IMR-90 (cell line): ENCODE measurements at regions not wholly inside any gene's neighbourhood (a gene's known extent, or its start where the extent isn't known, plus 50 kb on each side); places are given as distances from the start of the nearest gene placed in this dataset.

ENCODE experiments used
- ATAC-seq: fragments of 200-7000 bp; cut with Tn5 transposase; 2 replicates; pipeline ENCODE4 v1.9.1; 2020; ENCODE audit warnings: low read depth, mild to moderate bottlenecking, moderate library complexity
- BruUV-seq: library from RNA; stranded (reverse); fragments of 400-500 nt; replicated peaks from 2 replicates; lab custom pipeline; 2021; lab: Mats Ljungman, UMichigan
- CTCF ChIA-PET: fragments of 300-600 bp; formaldehyde crosslinking; extraction: SDS; loops from one replicate; lab custom pipeline; 2021; ENCODE audit warnings: antibody characterized with exemption; lab: Yijun Ruan, JAX
- POLR2A ChIA-PET: fragments of 300-600 bp; sonication (Branson Sonifier 250); formaldehyde crosslinking; loops from one replicate; lab custom pipeline; 2022; ENCODE audit warnings: antibody characterized with exemption; ENCODE audit not compliant: unreplicated experiment; lab: Charles Lee
- DNase-seq: peaks from one replicate; pipeline ENCODE4 v3.0.0; 2013
- H2AFZ ChIP-seq: replicated peaks from 2 replicates; pipeline ENCODE3; 2013; ENCODE audit warnings: low read length, mild to moderate bottlenecking; ENCODE audit not compliant: poor library complexity
- H2AK5ac ChIP-seq: 2 replicates; pipeline ENCODE4 v1.6.1; 2013; ENCODE audit warnings: low read depth, low read length, inconsistent platforms
- H2AK9ac ChIP-seq: replicated peaks from 2 replicates; pipeline ENCODE3; 2013; ENCODE audit warnings: mild to moderate bottlenecking, low read depth, low read length, moderate library complexity; ENCODE audit not compliant: poor library complexity
- H2BK120ac ChIP-seq: 2 replicates; pipeline ENCODE4 v1.6.1; 2013; ENCODE audit warnings: low read depth, low read length, inconsistent platforms
- H2BK15ac ChIP-seq: 3 replicates; pipeline ENCODE4 v1.6.1; 2013; ENCODE audit warnings: low read depth, low read length, inconsistent platforms
- H2BK20ac ChIP-seq: 2 replicates; pipeline ENCODE4 v1.6.1; 2013; ENCODE audit warnings: low read depth, mild to moderate bottlenecking, inconsistent platforms, low read length, moderate library complexity
- H2BK5ac ChIP-seq: 2 replicates; pipeline ENCODE4 v1.6.1; 2013; ENCODE audit warnings: mild to moderate bottlenecking, low read depth, low read length, inconsistent platforms; ENCODE audit not compliant: poor library complexity, severe bottlenecking
- H3K14ac ChIP-seq: replicated peaks from 2 replicates; pipeline ENCODE4 v1.6.1; 2013; ENCODE audit warnings: low read depth, low read length, inconsistent platforms
- H3K18ac ChIP-seq: 2 replicates; pipeline ENCODE4 v1.6.1; 2013; ENCODE audit warnings: low read depth, low read length, control low read depth
- H3K23ac ChIP-seq: 2 replicates; pipeline ENCODE4 v1.6.1; 2013; ENCODE audit warnings: low read depth, low read length, inconsistent platforms
- H3K27ac ChIP-seq: 2 replicates; pipeline ENCODE4 v1.5.1; 2013; ENCODE audit warnings: mild to moderate bottlenecking, control low read depth, low read length; ENCODE audit not compliant: insufficient read depth
- H3K27me3 ChIP-seq: 2 replicates; pipeline ENCODE4 v1.6.1; 2013; ENCODE audit warnings: low read length; ENCODE audit not compliant: control insufficient read depth, insufficient read depth
- H3K36me3 ChIP-seq: 2 replicates; pipeline ENCODE4 v1.6.1; 2013; ENCODE audit warnings: low read length, mixed read lengths; ENCODE audit not compliant: control insufficient read depth, insufficient read depth
- H3K4ac ChIP-seq: 2 replicates; pipeline ENCODE4 v1.6.1; 2013; ENCODE audit warnings: low read depth, low read length, inconsistent platforms
- H3K4me1 ChIP-seq: 2 replicates; pipeline ENCODE4 v1.6.1; 2013; ENCODE audit warnings: low read length, mixed read lengths; ENCODE audit not compliant: control insufficient read depth, insufficient read depth
- H3K4me2 ChIP-seq: 2 replicates; pipeline ENCODE4 v1.6.1; 2013; ENCODE audit warnings: low read depth, mild to moderate bottlenecking, control low read depth, low read length, moderate library complexity
- H3K4me3 ChIP-seq: 2 replicates; pipeline ENCODE4 v1.5.1; 2013; ENCODE audit warnings: low read depth, mild to moderate bottlenecking, control low read depth, low read length, moderate library complexity; ENCODE audit not compliant: insufficient read depth
- H3K56ac ChIP-seq: 2 replicates; pipeline ENCODE4 v1.6.1; 2013; ENCODE audit warnings: low read length, inconsistent platforms; ENCODE audit not compliant: insufficient read depth; ENCODE audit errors: extremely low read depth
- H3K79me1 ChIP-seq, 2 experiments: 2 replicates each; pipeline ENCODE4 v1.6.1; 2013; ENCODE audit warnings: low read length in 2 of 2, inconsistent platforms in 1 of 2, low read depth in 1 of 2
- H3K9ac ChIP-seq: 2 replicates; pipeline ENCODE4 v1.6.1; 2013; ENCODE audit warnings: low read depth, low read length, control low read depth
- H3K9me1 ChIP-seq: 2 replicates; pipeline ENCODE4 v1.6.1; 2013; ENCODE audit warnings: low read length, inconsistent platforms; ENCODE audit not compliant: insufficient read depth
- H3K9me3 ChIP-seq: 2 replicates; pipeline ENCODE4 v1.6.1; 2013; ENCODE audit warnings: low read length; ENCODE audit not compliant: control insufficient read depth, insufficient read depth
- H4K20me1 ChIP-seq: 2 replicates; pipeline ENCODE4 v1.6.1; 2013; ENCODE audit warnings: low read length, inconsistent platforms; ENCODE audit not compliant: insufficient read depth
- H4K5ac ChIP-seq: 2 replicates; pipeline ENCODE4 v1.6.1; 2013; ENCODE audit warnings: mild to moderate bottlenecking, low read depth, low read length, control low read depth
- H4K8ac ChIP-seq, 2 experiments: 2 replicates each; pipeline ENCODE4 v1.6.1; 2013; ENCODE audit warnings: low read depth in 2 of 2, low read length in 2 of 2, control low read depth in 1 of 2, inconsistent platforms in 1 of 2
- H4K91ac ChIP-seq: 2 replicates; pipeline ENCODE4 v1.6.1; 2013; ENCODE audit warnings: low read depth, low read length, inconsistent platforms; ENCODE audit not compliant: insufficient read depth
- NFE2L2 ChIP-seq: fragments of 150-350 bp; IDR thresholded peaks from 2 replicates; pipeline ENCODE4 v1.6.1; 2016; ENCODE audit warnings: low read depth, mild to moderate bottlenecking, low read length
- RAD21 ChIP-seq: IDR thresholded peaks from 2 replicates; pipeline ENCODE4 v1.6.1; 2012; ENCODE audit warnings: low read length, improper control_type of control experiment
- RFX5 ChIP-seq: IDR thresholded peaks from 2 replicates; pipeline ENCODE4 v1.8.0; 2012; ENCODE audit warnings: low read depth, mild to moderate bottlenecking, low read length, moderate library complexity
- WGBS, 2 experiments: methylation state at CpG; one replicate each; pipeline versions ENCODE4 v1.1.5 to v1.1.7; 2013; ENCODE audit warnings: missing lambda C conversion rate in 2 of 2; ENCODE audit not compliant: insufficient read length in 1 of 2; ENCODE audit errors: extremely low coverage in 2 of 2; 5-methylcytosine and 5-hydroxymethylcytosine counted together
- dilution Hi-C: fragments of 300-500 bp; cut with HindIII; formaldehyde crosslinking; loops from one replicate; pipeline ENCODE4 v1.14.3; 2018; ENCODE audit warnings: low sequenced_read_pairs; ENCODE audit not compliant: unreplicated experiment
- in situ Hi-C: fragments of 300-500 bp; cut with MboI; formaldehyde crosslinking; loops from 3 replicates; pipeline ENCODE4 v1.14.3; 2019; ENCODE audit warnings: low sequenced_read_pairs, inconsistent platforms, mixed read lengths
- intact Hi-C: fragments of 100-400 bp; cut with micrococcal nuclease; formaldehyde crosslinking; loops from 2 replicates; pipeline ENCODE4 v1.10.0; 2022
- TF ChIP-seq, protein P1 (sequence below): fragments of 150-350 bp; IDR thresholded peaks from 2 replicates; pipeline ENCODE4 v1.6.1; 2017; ENCODE audit warnings: mild to moderate bottlenecking, antibody characterized with exemption, low read length, low read depth

DNA sequence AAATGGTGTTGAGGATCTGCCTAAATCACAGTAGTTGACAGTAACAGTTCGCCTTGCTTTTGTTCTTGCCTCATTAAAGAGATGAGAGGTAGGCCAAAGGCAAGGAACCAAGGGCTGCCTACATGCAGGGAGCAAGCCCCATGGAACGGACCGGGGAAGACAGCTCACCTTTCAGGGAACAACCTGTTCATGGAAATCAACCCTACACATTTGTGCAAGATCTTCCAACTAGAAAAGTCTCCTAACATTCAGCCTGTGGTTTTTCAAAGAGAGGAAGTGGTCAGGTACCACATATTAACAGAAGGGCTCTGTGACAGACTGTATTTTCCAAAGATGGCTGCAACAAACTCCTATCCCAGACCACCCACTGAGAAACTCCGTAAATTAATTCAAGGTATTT, 1031.8 kb upstream of the NR2F2 start:
- no peak overlapping the region for H3K4ac ChIP-seq
- ChIA-PET CTCF (no interaction called here), POLR2A (no interaction called here)
- no peak overlapping the region for H3K27ac ChIP-seq
- no peak overlapping the region for H3K4me2 ChIP-seq
- no peak overlapping the region for H3K56ac ChIP-seq
- dilution Hi-C loops, result no loop called here
- BruUV-seq, result no TSS peak
- H3K9ac ChIP-seq, result no peak overlapping the region
- no peak overlapping the region for H2AK9ac ChIP-seq
- intact Hi-C loops, result no loop called here
- H2BK15ac ChIP-seq, result peak overlapping the region; percentile 10; the same call in 1 of the 3 replicates
- no peak overlapping the region for H4K8ac ChIP-seq
- no peaks in the 10 kb centered on the region for H3K36me3 ChIP-seq
- H4K91ac ChIP-seq, result no peak overlapping the region
- H3K4me1 ChIP-seq, result peaks cover 3% of the 10 kb centered on the region
- no peaks in the 10 kb centered on the region for H3K79me1 ChIP-seq
- ATAC-seq (no peak), DNase-seq (no peak)
- H2AK5ac ChIP-seq, result peak overlapping the region; percentile 51; the same call in 1 of the 2 replicates
- in situ Hi-C loops, result loop anchor here (10.0 kb wide), 1 partner anchor 1036 kb away; the partner anchor contains the start of gene NR2F2
- 0 out of 2 replicates have a peak overlapping the region, but pooled peaks have one; percentile 2 for H2BK120ac ChIP-seq
- H3K23ac ChIP-seq, result no peak overlapping the region
- H3K18ac ChIP-seq, result no peak overlapping the region
- no peaks in the 10 kb centered on the region for H3K27me3 ChIP-seq
- H2BK5ac ChIP-seq, result no peak overlapping the region
- H3K14ac ChIP-seq, result no peak overlapping the region
- H4K5ac ChIP-seq, result no peak overlapping the region; the same call in 1 of the 2 replicates
- TF ChIP-seq RFX5 (no peak), NFE2L2 (no peak), RAD21 (no peak)
- TF ChIP-seq, protein P1, sequence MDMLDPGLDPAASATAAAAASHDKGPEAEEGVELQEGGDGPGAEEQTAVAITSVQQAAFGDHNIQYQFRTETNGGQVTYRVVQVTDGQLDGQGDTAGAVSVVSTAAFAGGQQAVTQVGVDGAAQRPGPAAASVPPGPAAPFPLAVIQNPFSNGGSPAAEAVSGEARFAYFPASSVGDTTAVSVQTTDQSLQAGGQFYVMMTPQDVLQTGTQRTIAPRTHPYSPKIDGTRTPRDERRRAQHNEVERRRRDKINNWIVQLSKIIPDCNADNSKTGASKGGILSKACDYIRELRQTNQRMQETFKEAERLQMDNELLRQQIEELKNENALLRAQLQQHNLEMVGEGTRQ, result no peak
- no CpG with 5 or more reads among the region's 4 CpGs for WGBS, 2 experiments
- no peaks in the 10 kb centered on the region for H4K20me1 ChIP-seq
- no peak overlapping the region for H2BK20ac ChIP-seq
- no peak overlapping the region for H3K4me3 ChIP-seq
- no peak overlapping the region for H2AFZ ChIP-seq
- H3K9me3 ChIP-seq, result no peaks in the 10 kb centered on the region
- peaks cover 2% of the 10 kb centered on the region for H3K9me1 ChIP-seq
